ENCODE measurements at regions not wholly inside any gene's neighbourhood (a gene's known extent, or its start where the extent isn't known, plus 50 kb on each side); places are given as distances from the start of the nearest gene placed in this dataset.

GRCh38 chr13:95455782-95456181, 96.7 kb upstream of the CLDN10 start:
- DNase-seq = no peak

GRCh38 chr13:95456815-95457214, 95.7 kb upstream of the CLDN10 start:
- no peak for DNase-seq

- peak; percentile 12 for DNase-seq
These were observed 95.2 kb upstream of the CLDN10 start for GRCh38 chr13:95457294-95457693.

- DNase-seq = no peak
These were observed 89.7 kb upstream of the CLDN10 start for GRCh38 chr13:95462801-95463200.

- no peak for DNase-seq
These were observed 89.0 kb upstream of the CLDN10 start for GRCh38 chr13:95463531-95463930.

- DNase-seq = no peak
These were observed 81.8 kb upstream of the CLDN10 start for GRCh38 chr13:95470574-95471366.

GRCh38 chr13:95471960-95472359, 80.6 kb upstream of the CLDN10 start:
- DNase-seq = peak; percentile 6

- DNase-seq = no peak
These were observed 77.5 kb upstream of the CLDN10 start for GRCh38 chr13:95474992-95475391.

- DNase-seq = no peak
These were observed 75.3 kb upstream of the CLDN10 start for GRCh38 chr13:95477187-95477586.

GRCh38 chr13:95479731-95480130, 72.8 kb upstream of the CLDN10 start:
- no peak for DNase-seq

- peak; percentile 65 for DNase-seq
These were observed 72.4 kb upstream of the CLDN10 start for GRCh38 chr13:95480131-95480545.

GRCh38 chr13:95480791-95481780, 71.4 kb upstream of the CLDN10 start:
- no peak for DNase-seq

- DNase-seq = no peak
These were observed 68.5 kb upstream of the CLDN10 start for GRCh38 chr13:95484052-95484451.

GRCh38 chr13:95485045-95485517, 67.4 kb upstream of the CLDN10 start:
- DNase-seq = no peak

- no peak for DNase-seq
These were observed 66.9 kb upstream of the CLDN10 start for GRCh38 chr13:95485518-95486144.

GRCh38 chr13:95492044-95492801, 60.3 kb upstream of the CLDN10 start:
- DNase-seq = no peak

GRCh38 chr13:95494082-95494681, 58.3 kb upstream of the CLDN10 start:
- peak; percentile 56 for DNase-seq

- no peak for DNase-seq
These were observed 56.0 kb upstream of the CLDN10 start for GRCh38 chr13:95496485-95496884.

GRCh38 chr13:95497381-95497807, 55.1 kb upstream of the CLDN10 start:
- no peak for DNase-seq

- DNase-seq = no peak
These were observed 53.6 kb upstream of the CLDN10 start for GRCh38 chr13:95498886-95499285.

- no peak for DNase-seq
These were observed 52.5 kb upstream of the CLDN10 start for GRCh38 chr13:95499811-95500712.

All from activated CD4-positive, alpha-beta T cell treated with anti-CD3 and anti-CD28 coated beads, Interleukin-2, Interleukin-6, amounts not matched to agents 100 ng/mL and 50 ng/mL, durations not matched to agents 16 hours and 8 hours (primary cell).